GM21723 (cell line): ENCODE measurements at regions not wholly inside any gene's neighbourhood (a gene's known extent, or its start where the extent isn't known, plus 50 kb on each side); places are given as distances from the start of the nearest gene placed in this dataset.
"Not testable (repeated sequence)": the region's sequence is repeated elsewhere in the genome, so short reads cannot be mapped to it uniquely, and the experiment has no call there.

Experiments
- ATAC-seq: cut with Tn5 transposase; IDR thresholded peaks from one replicate; pipeline ENCODE4 v1.9.1; 2021; ENCODE audit warnings: mild to moderate bottlenecking, moderate library complexity; ENCODE audit not compliant: unreplicated experiment

DNA sequence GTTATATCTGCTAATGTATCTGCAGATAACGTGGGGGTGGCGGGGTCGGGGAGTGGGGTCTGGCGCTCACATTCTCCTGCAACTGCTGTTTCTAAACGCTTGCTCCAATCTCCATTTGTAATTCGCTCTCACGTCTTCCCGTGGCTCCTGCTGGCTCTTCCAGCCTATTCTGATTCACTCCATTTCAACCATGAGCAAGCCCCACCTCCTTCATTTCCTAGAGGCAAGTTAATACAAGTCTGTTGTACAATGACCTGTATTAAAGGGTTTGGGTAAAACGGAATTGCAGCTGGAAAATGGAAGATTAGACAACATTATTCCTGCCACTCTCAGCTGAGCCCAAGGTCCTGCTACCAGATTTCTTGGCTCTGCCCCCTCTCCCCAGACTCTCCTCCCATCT lies 132.3 kb downstream of the CSNK2A3 start:
- ATAC-seq, result no peak

DNA sequence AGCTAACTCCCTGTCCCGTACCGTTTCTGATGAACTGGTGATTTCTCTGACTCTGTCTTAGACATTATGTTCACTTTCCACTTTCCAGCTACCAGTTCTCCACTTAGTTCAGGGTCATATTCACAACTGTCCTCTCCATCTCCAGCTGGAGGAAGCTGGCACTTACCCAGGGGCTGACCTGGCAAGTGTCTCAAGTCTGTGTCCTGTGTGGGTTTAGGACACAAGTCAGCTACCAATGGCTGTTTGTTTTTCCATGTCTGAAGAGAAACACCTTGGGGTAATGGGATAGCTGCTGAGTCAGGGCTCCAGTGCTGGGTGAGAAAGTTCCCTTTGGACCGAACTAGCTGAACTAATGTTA lies 134.4 kb downstream of the CSNK2A3 start:
- no peak for ATAC-seq

DNA sequence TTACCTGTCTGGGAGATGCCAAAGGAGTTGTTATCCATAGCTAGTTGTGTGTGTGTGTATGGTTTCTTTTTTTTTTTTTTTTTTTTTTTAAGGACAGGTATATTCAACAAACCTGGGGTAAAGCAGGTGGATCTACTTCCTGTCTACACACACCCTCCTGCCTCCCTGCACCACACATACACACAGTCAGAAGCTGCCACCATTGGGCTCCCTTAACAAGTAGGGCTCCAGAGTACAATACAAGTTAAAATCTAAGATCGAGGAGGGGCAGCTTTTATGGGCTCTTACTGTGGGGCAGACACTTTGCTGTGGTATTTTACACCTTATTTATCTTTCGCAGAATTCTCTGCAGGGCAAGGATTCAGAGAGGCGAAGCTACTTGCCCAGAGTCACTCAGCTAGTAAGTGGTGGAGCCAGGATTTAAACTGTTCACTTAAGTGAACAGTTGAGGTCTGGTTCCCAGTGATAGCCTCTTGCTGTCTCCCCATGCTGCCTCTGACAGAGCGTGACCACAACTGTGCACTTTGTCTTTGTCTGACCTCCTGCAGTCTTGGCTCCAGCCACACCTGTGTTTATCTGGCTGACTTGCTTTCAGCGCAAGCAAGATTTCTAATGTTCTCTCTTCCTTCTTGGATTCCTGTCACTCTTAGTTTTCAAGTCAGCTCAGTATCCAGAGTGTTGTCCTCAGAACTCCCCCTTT lies 135.0 kb downstream of the CSNK2A3 start:
- ATAC-seq, result no peak

DNA sequence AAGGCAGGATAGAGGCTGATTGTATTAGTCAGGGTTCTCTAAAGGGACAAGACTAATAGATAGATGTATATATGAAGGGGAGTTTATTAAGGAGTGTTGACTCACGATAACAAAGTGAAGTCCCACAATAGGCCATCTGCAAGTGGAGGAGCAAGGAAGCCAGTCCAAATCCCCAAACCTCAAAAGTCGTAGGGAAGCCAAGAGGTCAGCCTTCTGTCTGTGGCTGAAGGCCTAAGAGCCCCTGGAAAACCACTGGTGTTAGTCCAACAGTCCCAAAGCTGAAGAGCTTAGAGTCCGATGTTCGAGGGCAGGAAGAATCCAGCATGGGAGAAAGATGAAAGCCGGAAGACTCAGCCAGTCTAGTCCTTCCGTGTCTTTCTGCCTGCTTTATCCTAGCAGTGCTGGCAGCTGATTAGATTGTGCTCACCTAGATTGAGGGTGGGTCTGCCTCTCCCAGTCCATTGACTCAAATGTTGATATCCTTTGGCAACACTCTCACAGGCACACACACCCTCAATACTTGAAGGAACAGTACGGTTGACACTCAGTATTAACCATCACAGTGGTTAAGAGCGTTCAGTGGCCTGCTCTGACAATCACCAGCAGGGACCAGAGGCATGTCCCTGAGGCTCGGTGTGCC lies 135.6 kb downstream of the CSNK2A3 start:
- no peak for ATAC-seq

DNA sequence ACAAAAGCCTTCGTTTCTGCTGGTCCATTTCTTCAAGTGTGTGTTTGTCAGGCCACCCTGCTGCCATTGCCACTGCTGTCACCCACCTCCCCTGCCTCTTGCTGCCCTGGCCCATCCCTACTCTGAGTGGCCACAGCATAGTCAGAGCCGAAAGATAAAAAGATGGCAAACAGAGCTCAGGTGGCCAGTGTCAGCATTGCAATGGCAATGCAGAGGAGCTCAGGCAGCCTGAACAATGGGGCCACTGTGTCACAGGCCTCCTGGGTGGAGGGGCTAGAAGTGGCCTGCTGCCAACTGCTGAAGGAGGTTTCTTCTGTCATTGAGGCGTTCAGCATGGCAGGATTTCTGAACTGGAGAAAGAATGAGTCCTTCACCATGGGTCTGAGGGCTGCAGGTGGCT lies 137.1 kb downstream of the CSNK2A3 start:
- ATAC-seq, result no peak

DNA sequence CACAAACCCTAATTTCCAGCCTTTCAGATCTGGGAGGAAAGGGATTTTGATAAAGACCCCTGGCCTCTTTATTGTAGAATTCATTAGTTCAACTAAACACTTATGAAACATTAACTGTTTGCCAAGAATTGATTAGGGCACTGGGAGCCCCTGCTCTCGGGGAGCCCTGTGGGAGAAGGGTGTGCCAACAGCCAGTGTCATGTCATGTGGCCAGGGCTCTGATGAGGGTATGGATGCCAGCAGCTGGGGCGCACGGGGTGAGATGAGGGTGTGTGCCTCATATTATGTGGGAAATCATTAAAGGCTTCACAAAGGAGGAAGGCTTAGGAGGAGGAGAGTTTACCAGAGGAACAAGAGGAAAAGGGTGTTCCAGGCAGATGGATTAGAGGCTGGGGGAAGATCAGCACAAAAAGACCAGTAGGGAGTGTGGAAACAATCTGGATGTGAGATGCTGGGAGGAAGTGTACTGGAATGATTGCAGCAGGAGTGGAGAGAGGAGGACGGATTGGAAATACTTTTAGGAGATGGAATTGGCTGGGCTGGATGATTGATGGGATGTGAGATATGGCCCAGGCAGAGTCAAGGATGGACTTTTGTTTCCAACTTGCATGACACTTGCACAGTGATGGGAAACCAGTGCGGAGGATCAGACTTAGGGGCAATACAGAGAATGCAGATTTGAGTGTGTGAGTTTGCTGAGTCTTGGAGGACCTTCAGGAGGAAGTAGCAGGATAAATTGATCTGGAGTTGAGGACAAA lies 137.8 kb downstream of the CSNK2A3 start:
- no peak for ATAC-seq

DNA sequence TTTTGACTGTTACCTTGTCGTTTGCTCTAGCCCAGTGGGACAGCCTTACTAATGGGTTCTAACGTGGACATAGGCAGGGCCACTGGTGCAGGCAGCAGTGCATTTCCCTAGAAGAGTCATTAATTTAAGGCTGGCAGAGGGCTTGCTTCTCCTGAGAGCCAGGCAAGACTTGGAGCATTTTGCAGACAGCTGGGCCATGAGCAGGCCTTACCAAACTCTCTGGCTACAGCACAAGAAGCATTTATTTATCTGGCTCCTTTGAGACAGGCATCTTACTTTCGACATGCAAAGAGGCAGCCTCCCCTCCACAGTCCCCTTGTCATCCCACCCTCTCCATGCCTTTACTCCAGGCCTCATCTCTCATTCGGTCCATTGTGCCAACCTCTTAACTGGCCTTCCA lies 139.9 kb downstream of the CSNK2A3 start:
- ATAC-seq, result no peak

DNA sequence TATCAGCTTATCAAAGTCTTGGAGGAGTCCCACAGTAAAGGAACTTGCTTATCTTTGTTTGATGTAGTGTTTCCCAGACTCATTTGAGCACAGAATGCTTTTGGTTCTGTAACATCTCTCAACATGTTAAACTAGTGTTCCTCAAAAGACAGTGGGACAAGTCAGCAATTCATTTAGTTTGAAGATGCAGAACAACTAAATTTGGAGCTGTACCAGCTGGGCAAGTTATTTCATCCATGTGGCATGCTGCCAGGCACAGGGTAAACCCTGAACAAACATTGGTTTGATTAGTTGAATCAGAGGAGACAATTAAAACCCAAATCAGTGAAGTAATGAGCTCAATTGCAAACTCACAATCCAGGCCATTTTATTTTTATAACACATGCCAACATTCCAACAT lies 141.2 kb downstream of the CSNK2A3 start:
- no peak for ATAC-seq

DNA sequence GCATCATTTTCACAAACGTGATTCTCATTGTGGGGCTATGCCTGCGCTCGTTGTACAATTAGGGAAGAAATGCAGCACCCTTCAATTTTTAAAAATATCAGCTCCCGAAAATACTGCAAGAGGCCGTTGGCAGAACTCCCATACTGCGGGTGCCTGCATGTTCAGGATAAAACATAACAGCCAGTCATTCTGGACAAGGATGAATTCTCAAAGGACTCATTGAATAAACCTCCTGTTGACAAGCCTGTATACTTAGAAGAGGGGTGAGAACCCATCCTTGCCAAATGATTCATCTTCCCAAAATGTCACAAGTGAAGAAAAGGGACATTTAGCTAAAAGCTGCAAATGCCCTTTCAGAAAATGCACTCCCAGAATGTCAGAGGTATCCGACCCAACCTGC lies 141.9 kb downstream of the CSNK2A3 start:
- ATAC-seq, result no peak

DNA sequence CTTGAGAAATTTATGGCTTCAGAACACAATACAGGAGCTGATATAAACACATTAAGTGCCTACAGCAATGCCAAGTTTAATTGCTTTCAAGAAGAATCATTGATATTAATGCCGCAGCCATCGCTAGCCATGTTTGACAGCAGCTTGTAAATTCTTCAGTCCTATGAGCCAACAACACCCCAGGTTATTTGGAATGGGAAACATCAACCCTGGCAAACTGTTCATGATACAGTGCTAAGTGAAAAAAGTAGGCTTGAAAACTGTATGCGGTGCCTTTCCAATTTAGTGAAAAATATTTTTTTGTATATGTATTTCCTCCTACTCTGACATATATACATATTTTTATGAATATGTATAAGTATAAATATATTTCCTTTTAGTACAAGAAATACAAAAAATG lies 142.6 kb downstream of the CSNK2A3 start:
- no peak for ATAC-seq

DNA sequence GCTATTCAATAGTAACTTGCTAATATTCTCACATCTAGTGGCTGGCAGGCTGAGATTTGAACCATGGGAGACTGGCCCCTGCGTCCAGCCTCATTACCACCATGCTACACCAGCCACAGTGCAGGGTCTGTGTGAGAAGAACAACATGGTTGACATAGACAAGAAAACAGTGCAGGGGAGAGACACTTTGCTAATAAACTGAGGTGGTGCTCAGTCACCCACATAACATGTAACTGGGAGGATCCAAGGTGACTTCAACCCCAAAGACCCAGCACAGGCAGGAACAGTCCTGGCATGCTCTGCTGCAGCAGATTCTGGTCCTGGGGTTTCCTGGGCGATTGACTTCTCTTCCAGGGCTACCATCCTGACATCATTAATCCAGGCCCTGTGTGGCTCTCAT lies 143.1 kb downstream of the CSNK2A3 start:
- ATAC-seq, result no peak

DNA sequence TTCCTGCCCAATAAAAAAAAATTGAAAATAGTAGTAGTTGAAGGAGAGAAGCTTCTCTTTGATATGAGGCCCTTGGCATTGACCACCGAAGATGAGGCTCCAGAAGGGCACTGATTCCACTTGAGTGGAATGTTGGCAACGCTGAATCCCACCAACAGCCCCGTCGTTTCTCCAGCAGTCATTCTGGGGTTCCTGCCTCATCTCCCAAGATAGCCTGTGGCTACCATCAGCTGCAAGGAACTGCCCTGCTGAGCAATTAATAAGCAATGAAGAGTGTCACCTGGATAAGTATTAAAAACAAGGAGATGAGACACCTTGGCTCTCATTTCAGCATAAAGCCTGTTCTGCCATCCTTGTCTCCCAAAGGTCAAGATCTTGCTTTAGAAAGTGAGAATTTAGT lies 144.1 kb downstream of the CSNK2A3 start:
- no peak for ATAC-seq

DNA sequence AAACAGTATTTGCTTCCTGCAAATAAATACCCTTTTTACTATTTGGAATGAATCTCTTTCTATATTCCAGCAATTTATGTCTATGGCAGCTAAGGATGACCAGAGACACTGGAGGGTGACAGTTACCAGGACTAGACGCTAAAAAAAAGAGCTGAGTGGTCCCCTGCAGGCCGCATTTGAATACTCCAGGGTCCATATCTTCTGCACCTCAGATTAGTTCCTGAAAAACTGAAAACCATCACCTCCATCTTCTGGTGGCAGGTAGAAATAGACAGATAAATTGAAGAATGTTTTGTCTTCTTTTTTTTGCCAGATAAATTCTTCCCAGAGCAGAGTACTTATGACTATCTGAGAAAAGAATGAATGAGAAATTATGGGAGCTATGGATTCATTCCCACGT lies 145.6 kb downstream of the CSNK2A3 start:
- ATAC-seq, result no peak

DNA sequence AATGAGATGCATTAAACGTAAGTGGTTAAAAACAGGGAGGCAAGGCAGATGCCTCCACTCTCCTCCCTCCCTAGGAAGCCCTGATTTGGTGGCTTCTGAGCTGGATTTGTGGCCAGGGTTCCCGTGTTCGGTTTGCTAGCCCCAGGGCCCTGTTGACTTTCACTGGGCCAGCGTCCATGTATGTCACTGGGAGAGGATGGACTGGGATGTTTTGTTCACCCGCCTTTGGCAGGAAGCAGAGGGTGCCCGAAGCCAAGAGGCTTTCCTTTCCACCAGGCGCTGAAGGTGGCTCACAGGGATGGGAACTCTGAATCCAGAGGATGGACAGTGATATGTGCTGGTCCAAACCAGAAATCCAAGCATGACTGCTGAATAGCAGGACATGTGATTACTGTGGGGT lies 146.6 kb downstream of the CSNK2A3 start:
- ATAC-seq, result no peak

DNA sequence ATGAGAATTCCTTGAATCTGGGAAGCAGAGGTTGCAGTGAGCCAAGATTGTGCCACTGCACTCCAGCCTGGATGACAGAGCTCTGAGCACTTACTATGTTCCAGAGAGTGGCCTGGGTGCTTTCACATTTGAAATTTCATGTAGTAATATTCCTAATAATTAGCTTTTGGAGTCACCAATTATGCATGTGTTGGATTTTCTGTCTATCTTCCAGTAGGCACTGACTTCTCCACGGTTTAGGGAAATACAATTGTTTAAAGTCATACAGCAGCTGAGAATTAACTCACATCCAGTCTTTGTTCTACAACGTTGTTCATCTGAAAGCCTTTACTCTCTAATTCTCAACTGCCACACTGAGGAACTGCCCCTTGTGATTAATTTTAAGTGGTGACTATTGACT lies 150.2 kb downstream of the CSNK2A3 start:
- no peak for ATAC-seq

DNA sequence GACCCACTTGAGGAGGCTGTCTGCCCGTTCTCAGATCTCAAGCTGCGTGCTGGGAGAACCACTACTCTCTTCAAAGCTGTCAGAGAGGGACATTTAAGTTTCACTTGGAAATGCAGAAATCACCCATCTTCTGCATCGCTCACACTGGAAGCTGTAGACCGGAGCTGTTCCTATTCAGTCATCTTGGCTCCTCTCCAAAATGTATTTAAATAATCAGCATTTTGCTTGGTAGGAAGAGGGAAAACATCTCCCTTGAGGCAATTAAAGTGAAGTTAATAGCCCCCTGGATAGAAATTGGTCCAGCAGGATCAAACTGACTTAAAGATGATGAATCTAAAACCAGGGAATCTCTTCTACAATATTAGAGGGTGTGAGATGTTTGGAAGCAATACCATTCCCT lies 151.7 kb downstream of the CSNK2A3 start:
- not testable (repeated sequence) for ATAC-seq

DNA sequence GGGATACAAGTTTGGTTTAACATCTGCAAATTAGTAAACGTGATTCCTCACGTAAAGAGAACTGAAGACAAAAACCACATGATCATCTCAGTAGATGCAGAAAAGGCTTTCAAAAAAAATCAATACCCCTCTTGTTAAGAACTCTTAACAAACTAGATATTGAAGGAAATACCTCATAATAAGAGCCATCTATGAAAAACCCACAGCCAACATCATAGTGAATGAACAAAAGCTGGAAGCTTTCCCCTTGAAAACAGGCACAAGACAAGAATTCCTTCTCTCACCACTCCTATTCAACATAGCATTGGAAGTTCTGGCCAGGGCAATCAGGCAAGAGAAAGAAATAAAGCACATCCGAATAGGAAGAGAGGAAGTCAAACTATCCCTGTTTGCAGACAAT lies 160.5 kb downstream of the CSNK2A3 start:
- ATAC-seq, result no peak

DNA sequence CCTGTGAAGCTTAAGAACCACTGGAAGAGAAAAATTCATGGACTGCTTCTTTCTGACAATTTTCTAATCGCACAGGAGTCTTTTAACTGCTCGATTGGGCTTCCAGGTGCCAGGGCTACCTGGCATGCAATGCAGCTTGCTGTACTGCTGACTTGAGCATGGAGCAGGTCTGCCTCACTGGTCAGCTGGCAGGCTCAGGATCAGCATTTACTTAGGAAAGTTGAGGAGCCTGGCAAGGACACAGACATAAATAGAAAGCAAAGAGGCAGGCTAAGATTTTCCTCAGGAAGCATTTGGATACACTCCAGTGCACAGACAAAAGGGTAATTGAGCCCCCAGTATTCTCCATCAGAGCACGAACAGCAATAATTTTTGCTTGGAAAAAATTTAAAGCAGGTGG lies 163.5 kb downstream of the CSNK2A3 start:
- ATAC-seq, result no peak

DNA sequence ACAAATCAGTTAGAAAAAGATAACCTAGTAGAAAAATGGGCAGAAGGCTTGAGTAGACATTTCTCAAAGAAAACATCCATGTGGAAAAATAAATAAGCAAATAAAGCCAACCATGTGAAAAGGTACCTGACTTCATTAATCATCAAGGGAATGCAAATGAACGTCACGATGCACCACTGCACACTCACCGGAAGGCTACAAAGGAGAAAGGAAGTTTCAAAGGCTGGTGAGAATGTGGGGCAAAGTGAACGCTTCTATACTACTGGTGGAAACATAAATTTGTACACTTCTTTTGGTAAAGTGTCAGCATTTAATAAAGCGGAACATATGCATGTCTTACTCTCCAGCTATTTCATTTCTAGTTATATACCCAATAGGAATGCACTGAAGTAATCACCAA lies 166.8 kb downstream of the CSNK2A3 start:
- no peak for ATAC-seq

DNA sequence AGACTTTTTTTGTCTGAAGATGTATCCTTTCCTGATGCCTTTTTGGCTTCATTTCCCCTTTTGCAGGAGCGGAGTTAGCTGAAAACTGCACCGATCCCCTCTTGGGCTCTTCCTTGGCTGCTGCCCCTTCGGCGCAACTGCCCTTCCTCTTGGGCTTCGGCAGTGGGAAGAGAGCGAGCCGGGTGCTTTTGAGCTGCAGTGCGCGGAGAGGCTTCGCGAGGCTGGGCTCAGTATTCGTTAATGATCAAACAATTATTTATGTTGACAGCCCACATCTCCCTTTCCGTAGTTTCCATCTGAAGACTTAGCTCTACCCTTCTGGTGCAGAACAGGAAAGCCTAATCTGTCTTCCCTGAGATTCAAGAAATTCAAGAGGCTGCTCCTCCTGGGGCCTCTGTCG lies 170.8 kb downstream of the CSNK2A3 start:
- ATAC-seq, result no peak

DNA sequence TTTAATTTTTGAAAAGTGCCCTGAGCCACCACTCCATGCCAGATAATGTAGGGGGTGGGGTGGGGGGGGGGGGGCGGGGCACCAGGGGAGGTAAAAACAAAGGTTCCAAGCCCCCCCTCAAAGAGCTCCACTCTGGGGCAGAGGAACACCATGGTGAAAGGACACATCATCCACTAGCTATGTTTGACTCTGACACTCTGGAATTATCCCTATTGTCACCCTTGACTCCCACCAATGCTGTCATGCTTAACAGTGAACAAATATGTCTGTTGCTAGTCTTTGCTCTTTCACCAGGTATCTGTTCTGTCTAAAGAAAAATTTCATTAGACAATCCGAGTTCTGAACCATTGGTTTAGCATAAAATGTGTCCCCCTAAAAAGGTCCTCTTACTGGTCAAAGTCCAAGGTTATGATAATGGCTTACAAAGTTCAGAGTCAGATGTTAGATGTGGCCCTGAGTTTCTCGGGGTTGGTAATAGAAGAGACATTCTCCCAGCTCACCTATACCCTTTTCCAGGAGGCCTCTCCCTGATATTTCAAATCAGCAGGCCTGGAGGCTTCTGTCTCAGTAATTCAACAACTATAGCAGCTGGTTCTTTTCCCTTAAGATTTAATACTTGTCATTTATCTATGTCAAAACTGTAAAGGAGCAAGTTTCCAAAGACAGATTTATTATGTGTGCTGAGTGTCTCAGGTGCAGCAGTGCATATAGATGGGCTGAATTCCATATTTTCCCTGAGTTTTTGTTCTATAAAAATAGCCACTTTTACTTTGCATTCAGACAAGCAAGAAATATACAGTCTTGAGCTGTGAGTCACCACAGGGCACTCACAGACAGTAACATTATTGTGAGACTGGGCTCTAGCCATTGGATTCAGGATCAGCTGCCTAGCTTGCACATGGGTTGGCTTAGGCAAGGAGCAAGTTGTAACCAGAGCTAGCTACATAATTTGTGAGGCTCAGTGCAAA lies 174.1 kb downstream of the CSNK2A3 start:
- ATAC-seq, result no peak
